DMS 273 (cell line): ENCODE measurements at regions not wholly inside any gene's neighbourhood (a gene's known extent, or its start where the extent isn't known, plus 50 kb on each side); places are given as distances from the start of the nearest gene placed in this dataset.

Source experiments
- DNase-seq: peaks from one replicate; lab custom pipeline; 2025; ENCODE audit not compliant: unreplicated experiment; lab: John Stamatoyannopoulos, UW

- DNase-seq: no peak
Observed at GRCh38 chr3:74564560-74564959, 49.9 kb downstream of the CNTN3 start.

GRCh38 chr3:74562558-74563269 is 51.7 kb downstream of the CNTN3 start:
- DNase-seq: no peak

DNA sequence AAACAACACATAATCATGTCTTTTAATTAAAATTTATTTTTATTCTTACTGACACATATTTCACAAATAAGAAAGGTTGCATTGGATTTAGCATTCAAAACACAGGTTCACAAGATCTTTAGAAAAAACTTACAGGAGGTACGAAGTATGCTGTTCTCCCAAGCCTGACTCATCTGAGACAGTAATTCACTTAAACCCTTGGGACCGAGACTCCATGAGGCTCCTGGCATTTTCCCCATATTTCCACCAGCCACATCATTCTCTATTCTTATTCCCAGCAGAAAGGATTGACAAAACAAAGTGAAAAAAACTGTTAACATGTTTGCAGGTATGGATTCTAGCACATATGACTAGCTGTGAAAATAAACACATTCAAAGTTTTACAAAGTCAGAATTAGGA is 52.6 kb downstream of the CNTN3 start:
- DNase-seq: no peak

DNA sequence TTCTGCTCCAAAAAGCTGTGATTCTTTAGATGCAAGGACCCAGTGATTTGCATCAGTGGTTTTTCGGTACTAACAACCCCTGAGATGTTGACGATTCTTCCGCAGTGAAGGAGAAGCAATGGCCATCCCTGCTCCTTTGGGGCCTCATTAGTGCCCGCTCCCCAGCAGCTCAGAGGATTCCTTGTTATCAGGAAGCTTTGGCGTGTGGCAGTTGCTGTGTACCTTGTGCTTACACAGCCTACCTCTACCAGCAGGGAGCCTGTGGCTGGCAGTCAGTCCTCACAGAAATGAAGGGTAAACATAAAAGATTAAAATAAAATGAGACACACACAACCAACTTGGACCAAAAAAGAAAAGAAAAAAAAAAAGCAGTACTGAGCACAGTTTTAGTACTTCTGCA is 55.2 kb downstream of the CNTN3 start:
- no peak for DNase-seq

- DNase-seq: no peak
Observed at GRCh38 chr3:74550686-74551085, 63.8 kb downstream of the CNTN3 start.

DNA sequence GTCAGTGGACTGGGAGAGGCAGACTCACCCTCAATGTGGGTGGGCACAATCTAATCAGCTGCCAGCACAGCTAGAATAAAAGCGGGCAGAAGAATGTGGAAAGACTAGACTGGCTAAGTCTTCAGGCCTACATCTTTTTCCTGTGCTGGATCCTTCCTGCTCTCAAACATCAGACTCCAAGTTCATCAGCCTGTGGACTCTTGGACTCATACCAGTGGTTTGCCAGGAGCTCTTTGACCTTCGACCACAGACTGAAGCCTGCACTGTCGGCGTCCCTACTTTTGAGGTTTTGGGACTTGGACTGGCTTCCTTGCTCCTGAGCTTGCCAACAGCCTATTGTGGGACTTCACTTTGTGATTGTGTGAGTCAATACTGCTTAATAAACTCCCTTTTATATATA is 68.0 kb downstream of the CNTN3 start:
- DNase-seq: no peak

- DNase-seq: no peak
Observed at GRCh38 chr3:74542441-74542840, 72.0 kb downstream of the CNTN3 start.

- DNase-seq: no peak
Observed at GRCh38 chr3:74539876-74540275, 74.6 kb downstream of the CNTN3 start.

- DNase-seq: no peak
Observed at GRCh38 chr3:74538669-74539068, 75.8 kb downstream of the CNTN3 start.

- no peak for DNase-seq
Observed at GRCh38 chr3:74537857-74538256, 76.6 kb downstream of the CNTN3 start.

- no peak for DNase-seq
Observed at GRCh38 chr3:74537164-74537563, 77.3 kb downstream of the CNTN3 start.

GRCh38 chr3:74535281-74535680 is 79.2 kb downstream of the CNTN3 start:
- no peak for DNase-seq

DNA sequence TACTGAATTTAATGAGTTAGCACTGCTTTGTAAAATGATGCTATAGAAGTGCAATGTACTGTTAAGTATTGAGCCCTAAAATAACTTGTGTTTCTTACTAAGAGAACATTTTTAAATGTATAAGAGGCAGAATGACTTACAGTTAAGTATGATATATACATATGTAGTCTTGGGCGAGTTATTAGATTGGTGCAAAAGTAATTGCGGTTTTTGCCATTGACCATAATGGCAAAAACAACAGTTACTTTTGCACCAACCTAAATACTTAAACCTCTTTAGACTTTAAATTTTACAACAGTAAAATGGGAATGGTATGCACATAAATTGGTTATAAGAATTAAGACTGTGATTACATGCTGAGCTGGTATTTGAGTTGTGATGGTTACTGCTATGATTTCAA is 79.8 kb downstream of the CNTN3 start:
- DNase-seq: no peak

GRCh38 chr3:74532446-74532845 is 82.0 kb downstream of the CNTN3 start:
- DNase-seq: no peak

DNA sequence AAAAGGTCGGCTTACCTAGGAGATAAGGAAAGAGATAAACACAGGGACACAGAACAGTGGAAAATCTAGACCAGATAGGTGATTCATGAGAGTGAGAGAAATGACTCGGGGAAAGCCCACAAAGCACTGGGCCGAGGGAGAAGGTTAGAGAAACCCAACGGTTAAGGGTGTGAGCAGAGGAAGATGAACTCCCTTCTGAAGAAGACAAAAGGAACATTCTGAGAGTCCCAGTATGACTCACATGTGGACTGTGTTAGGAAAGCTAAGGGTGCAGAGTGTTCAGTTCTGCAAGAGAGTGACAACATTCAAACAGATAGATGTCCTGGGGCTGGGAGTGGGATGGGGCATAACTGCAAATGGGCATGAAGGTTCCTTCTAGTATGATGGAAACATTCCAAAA is 83.0 kb downstream of the CNTN3 start:
- DNase-seq: no peak

- DNase-seq: no peak
Observed at GRCh38 chr3:74529145-74529544, 85.3 kb downstream of the CNTN3 start.

DNA sequence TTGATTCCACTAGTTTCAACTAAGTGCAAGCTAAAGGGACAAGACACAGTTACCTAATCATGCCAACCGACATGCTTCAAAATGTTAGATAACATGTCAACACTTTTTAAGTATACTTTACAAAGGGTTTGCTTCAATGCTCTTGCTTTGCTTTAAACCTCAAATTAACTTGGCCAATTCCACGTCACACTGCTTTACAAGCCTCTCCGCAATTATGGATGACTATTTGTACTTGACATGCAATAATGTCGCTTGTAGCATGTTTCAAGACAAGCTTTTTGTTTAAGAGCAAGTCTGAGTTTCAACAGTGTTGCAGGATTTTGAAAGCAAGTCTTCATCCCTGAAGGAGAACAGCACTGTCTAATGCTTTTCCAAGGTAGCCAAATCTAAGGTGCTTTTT is 86.9 kb downstream of the CNTN3 start:
- no peak for DNase-seq

DNA sequence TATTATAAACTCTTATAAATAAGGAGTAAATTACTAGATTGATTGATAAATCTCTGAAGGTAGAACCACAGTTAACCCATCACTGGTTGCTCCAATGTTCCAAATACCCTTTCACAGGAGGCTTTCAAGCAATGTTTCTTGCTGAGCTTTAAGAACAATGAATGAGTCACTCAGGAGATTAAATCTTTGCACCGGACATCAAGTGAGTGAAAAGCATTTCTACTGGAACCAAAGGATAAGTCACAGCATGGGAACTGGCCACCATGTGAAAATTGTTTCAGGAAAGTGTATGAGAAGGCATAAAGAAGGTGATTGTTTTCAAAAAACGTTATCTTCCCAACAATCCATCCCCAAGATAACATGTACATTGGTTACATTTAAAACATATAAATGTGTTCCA is 90.6 kb downstream of the CNTN3 start:
- DNase-seq: no peak

- DNase-seq: no peak
Observed at GRCh38 chr3:74520895-74521294, 93.6 kb downstream of the CNTN3 start.

DNA sequence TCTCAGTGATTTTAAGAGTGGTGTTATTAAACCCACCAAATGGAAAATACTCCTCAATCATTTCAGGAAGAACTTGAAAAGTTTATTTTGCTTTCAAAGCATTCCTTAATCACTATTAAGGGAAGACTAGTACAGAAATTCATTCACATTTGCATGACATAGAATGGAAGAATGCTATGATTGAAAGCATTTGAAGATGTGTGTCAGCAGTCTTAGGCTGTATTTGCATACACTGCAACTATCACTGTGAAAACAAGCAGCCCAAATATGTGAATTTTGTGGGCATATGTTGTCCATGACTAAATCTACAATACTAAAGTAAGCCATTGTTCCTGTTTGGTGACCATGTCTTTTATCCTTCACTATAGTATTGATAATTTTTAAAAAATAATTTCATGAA is 95.8 kb downstream of the CNTN3 start:
- no peak for DNase-seq

DNA sequence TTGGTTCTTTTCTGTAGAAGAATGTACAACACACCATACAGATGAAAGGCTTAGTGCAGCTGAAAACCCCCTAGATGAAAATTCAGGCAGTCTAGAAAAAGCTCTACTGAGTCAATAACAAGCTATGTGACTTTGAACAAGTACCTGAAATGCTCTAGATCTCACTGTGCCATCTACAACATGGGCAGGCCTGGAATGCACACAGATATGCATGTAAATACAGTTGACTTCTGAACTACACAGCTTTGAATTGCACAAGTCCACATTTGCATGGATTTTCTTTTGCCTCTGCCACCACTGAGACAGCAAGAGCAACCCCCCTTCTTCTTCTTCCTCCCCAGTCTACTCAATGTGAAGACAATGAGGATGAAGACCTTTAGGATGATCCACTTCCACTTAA is 98.4 kb downstream of the CNTN3 start:
- no peak for DNase-seq

- no peak for DNase-seq
Observed at GRCh38 chr3:74515451-74515850, 99.0 kb downstream of the CNTN3 start.

DNA sequence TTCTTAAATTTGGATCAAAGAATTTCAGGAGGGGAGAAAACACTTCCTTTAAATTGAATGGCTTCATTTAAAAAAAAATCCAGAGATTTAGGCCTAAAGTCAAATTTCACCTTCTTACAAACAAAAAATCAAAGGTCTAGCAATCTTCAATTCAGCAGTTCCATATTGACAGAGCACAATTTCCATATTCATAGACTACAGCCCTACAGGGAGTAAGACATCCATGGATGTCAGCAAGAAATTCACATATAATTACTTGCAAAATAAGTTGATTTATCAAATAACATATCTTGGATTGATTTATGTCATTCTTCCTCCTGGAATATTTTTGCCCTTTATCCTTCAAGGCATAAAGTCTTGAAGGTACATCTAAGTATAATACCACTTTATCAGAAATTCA is 103.4 kb downstream of the CNTN3 start:
- DNase-seq: no peak
